ENCODE measurements at regions not wholly inside any gene's neighbourhood (a gene's known extent, or its start where the extent isn't known, plus 50 kb on each side); places are given as distances from the start of the nearest gene placed in this dataset.

GRCh38 chr5:143672806-143673205 is 139.2 kb upstream of the HMHB1 start:
- no peak for TF ChIP-seq CTCF (IDR thresholded peaks at IDR 0.05; ENCODE audit: low read depth, low read length)
- no peaks in the 10 kb centered on the region for H3K27me3 ChIP-seq
- H3K4me1 ChIP-seq, result no peaks in the 10 kb centered on the region
- H3K9me3 ChIP-seq, result no peaks in the 10 kb centered on the region
- no peak for DNase-seq
- H3K4me3 ChIP-seq (ENCODE audit: low read depth, low read length), result no peak overlapping the region
- no peaks in the 10 kb centered on the region for H3K36me3 ChIP-seq

GRCh38 chr5:143671674-143672569 is 140.0 kb upstream of the HMHB1 start:
- H3K4me1 ChIP-seq, result no peaks in the 10 kb centered on the region
- no peak for TF ChIP-seq CTCF (IDR thresholded peaks at IDR 0.05; ENCODE audit: low read depth, low read length)
- H3K27me3 ChIP-seq, result no peaks in the 10 kb centered on the region

GRCh38 chr5:143671021-143671420 is 140.9 kb upstream of the HMHB1 start:
- Histone ChIP-seq H3K36me3 (no peaks in the 10 kb centered on the region), H3K27me3 (no peaks in the 10 kb centered on the region), H3K4me3 (ENCODE audit: low read depth, low read length) (no peak overlapping the region), H3K9me3 (no peaks in the 10 kb centered on the region), H3K4me1 (no peaks in the 10 kb centered on the region)
- no peak for TF ChIP-seq CTCF (IDR thresholded peaks at IDR 0.05; ENCODE audit: low read depth, low read length)
- DNase-seq, result no peak

More at GRCh38 chr5:143671674-143672569, 140.0 kb upstream of the HMHB1 start:
- DNase-seq, result no peak
- Histone ChIP-seq H3K9me3 (no peaks in the 10 kb centered on the region), H3K36me3 (no peaks in the 10 kb centered on the region), H3K4me3 (ENCODE audit: low read depth, low read length) (no peak overlapping the region)

GRCh38 chr5:143665866-143666265 is 146.1 kb upstream of the HMHB1 start:
- DNase-seq, result no peak
- H3K4me1 ChIP-seq, result no peaks in the 10 kb centered on the region
- H3K36me3 ChIP-seq, result no peaks in the 10 kb centered on the region
- H3K4me3 ChIP-seq (ENCODE audit: low read depth, low read length), result no peak overlapping the region
- no peaks in the 10 kb centered on the region for H3K27me3 ChIP-seq
- no peak for TF ChIP-seq CTCF (IDR thresholded peaks at IDR 0.05; ENCODE audit: low read depth, low read length)
- no peaks in the 10 kb centered on the region for H3K9me3 ChIP-seq

GRCh38 chr5:143664623-143665022 is 147.3 kb upstream of the HMHB1 start:
- no peaks in the 10 kb centered on the region for H3K27me3 ChIP-seq
- no peaks in the 10 kb centered on the region for H3K9me3 ChIP-seq
- DNase-seq, result no peak
- H3K36me3 ChIP-seq, result no peaks in the 10 kb centered on the region
- no peak for TF ChIP-seq CTCF (IDR thresholded peaks at IDR 0.05; ENCODE audit: low read depth, low read length)
- H3K4me1 ChIP-seq, result no peaks in the 10 kb centered on the region
- no peak overlapping the region for H3K4me3 ChIP-seq (ENCODE audit: low read depth, low read length)

- no peak for DNase-seq
- TF ChIP-seq CTCF (IDR thresholded peaks at IDR 0.05; ENCODE audit: low read depth, low read length), result no peak
- no peaks in the 10 kb centered on the region for H3K36me3 ChIP-seq
- H3K27me3 ChIP-seq, result no peaks in the 10 kb centered on the region
- H3K4me1 ChIP-seq, result no peaks in the 10 kb centered on the region
- no peaks in the 10 kb centered on the region for H3K9me3 ChIP-seq
- no peak overlapping the region for H3K4me3 ChIP-seq (ENCODE audit: low read depth, low read length)
Observed at GRCh38 chr5:143663872-143664271, 148.1 kb upstream of the HMHB1 start.
